K562 (cell line): ENCODE measurements at regions not wholly inside any gene's neighbourhood (a gene's known extent, or its start where the extent isn't known, plus 50 kb on each side); places are given as distances from the start of the nearest gene placed in this dataset.

Experiments
- CBX3 ChIP-seq, 2 experiments: IDR thresholded peaks; 1 replicate in 1 of 2; 2 replicates in 1 of 2; pipeline ENCODE4 v1.6.1; 2012; ENCODE audit warnings: inconsistent platforms in 2 of 2, low read length in 2 of 2, borderline replicate concordance in 1 of 2, control low read depth in 1 of 2
- EHMT2 ChIP-seq: fragments of 450-650 bp; IDR thresholded peaks from 2 replicates; pipeline ENCODE4 v1.6.1; 2018; ENCODE audit warnings: antibody characterized with exemption
- EZH2 ChIP-seq: IDR thresholded peaks from 2 replicates; pipeline ENCODE4 v1.6.1; 2012; ENCODE audit warnings: low read depth, mild to moderate bottlenecking, inconsistent platforms, low read length, borderline replicate concordance
- HNRNPK ChIP-seq: fragments of 200-400 bp; formaldehyde crosslinking; IDR thresholded peaks from one replicate; pipeline ENCODE4 v1.6.1; 2018; ENCODE audit warnings: mild to moderate bottlenecking, low read depth, low read length; ENCODE audit not compliant: poor library complexity, severe bottlenecking
- KAT8 ChIP-seq: fragments of 450-650 bp; IDR thresholded peaks from 2 replicates; pipeline ENCODE4 v1.6.1; 2016; ENCODE audit warnings: low read depth, mild to moderate bottlenecking
- KLF13 ChIP-seq: fragments of 450-650 bp; IDR thresholded peaks from 2 replicates; pipeline ENCODE4 v1.6.1; 2016; ENCODE audit warnings: missing genetic modification characterization, low read depth, mild to moderate bottlenecking, missing compliant biosample characterization, moderate library complexity, borderline replicate concordance
- RBM14 ChIP-seq: fragments of 200-400 bp; formaldehyde crosslinking; IDR thresholded peaks from 2 replicates; pipeline ENCODE4 v1.6.1; 2018; ENCODE audit warnings: low read depth, mild to moderate bottlenecking, low read length, moderate library complexity, borderline replicate concordance; ENCODE audit not compliant: insufficient read depth
- ZNF124 ChIP-seq: sonication (generic); formaldehyde crosslinking; IDR thresholded peaks from 2 replicates; pipeline ENCODE4 v1.8.1; 2022; ENCODE audit warnings: missing genetic modification reagents
- ZNF263 ChIP-seq: sonication (generic); formaldehyde crosslinking; IDR thresholded peaks from 2 replicates; pipeline ENCODE4 v1.8.0; 2022; ENCODE audit warnings: mild to moderate bottlenecking, missing genetic modification reagents, borderline replicate concordance
- TF ChIP-seq, protein P1 (sequence below): fragments of 250-450 bp; sonication (Bioruptor Pico); IDR thresholded peaks from 2 replicates; pipeline ENCODE4 v1.4.0; 2020

DNA sequence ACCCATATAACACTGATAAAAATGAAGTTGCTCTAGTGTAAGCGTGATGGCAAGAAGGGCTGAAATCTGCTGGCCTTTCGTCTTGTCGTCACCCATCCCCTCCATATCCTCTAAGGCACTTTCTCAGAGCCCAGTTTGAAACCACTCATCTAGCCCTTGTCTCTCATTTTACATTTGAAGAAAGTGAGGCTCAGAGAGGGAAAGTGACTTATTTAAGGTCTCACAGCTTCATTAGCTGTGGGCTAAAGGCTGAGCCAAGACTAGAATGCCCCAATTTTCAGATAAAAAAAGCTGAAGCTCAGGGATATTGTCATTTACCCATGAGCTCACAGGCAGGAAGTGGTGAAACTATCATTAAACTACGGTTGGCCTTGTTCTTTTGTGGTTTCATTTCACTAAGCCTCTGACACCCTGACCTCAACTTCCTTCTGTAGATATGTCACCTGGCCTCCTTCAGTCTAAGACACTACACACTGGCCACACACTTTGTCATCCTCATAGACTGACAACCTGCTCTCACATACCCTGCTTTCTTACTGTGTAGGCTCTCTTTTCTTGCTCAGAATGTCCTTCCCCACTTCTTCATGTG is 176.7 kb upstream of the DMAC1 start (continued):
- TF ChIP-seq, protein P1, sequence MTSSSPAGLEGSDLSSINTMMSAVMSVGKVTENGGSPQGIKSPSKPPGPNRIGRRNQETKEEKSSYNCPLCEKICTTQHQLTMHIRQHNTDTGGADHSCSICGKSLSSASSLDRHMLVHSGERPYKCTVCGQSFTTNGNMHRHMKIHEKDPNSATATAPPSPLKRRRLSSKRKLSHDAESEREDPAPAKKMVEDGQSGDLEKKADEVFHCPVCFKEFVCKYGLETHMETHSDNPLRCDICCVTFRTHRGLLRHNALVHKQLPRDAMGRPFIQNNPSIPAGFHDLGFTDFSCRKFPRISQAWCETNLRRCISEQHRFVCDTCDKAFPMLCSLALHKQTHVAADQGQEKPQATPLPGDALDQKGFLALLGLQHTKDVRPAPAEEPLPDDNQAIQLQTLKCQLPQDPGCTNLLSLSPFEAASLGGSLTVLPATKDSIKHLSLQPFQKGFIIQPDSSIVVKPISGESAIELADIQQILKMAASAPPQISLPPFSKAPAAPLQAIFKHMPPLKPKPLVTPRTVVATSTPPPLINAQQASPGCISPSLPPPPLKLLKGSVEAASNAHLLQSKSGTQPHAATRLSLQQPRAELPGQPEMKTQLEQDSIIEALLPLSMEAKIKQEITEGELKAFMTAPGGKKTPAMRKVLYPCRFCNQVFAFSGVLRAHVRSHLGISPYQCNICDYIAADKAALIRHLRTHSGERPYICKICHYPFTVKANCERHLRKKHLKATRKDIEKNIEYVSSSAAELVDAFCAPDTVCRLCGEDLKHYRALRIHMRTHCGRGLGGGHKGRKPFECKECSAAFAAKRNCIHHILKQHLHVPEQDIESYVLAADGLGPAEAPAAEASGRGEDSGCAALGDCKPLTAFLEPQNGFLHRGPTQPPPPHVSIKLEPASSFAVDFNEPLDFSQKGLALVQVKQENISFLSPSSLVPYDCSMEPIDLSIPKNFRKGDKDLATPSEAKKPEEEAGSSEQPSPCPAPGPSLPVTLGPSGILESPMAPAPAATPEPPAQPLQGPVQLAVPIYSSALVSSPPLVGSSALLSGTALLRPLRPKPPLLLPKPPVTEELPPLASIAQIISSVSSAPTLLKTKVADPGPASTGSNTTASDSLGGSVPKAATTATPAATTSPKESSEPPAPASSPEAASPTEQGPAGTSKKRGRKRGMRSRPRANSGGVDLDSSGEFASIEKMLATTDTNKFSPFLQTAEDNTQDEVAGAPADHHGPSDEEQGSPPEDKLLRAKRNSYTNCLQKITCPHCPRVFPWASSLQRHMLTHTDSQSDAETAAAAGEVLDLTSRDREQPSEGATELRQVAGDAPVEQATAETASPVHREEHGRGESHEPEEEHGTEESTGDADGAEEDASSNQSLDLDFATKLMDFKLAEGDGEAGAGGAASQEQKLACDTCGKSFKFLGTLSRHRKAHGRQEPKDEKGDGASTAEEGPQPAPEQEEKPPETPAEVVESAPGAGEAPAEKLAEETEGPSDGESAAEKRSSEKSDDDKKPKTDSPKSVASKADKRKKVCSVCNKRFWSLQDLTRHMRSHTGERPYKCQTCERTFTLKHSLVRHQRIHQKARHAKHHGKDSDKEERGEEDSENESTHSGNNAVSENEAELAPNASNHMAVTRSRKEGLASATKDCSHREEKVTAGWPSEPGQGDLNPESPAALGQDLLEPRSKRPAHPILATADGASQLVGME (CRISPR knock-in tag) = no peak
- TF ChIP-seq CBX3 (IDR thresholded peaks at IDR 0.05; ENCODE audit: borderline replicate concordance in 1 of 2, low read length in 2 of 2) (no peak), EZH2 (no peak), ZNF263 (no peak), KAT8 (no peak), HNRNPK (no peak), EHMT2 (no peak), KLF13 (tag) (no peak), RBM14 (no peak), ZNF124 (CRISPR knock-in tag) (no peak)
